Fibroblast of pulmonary artery (primary cell): ENCODE measurements at regions not wholly inside any gene's neighbourhood (a gene's known extent, or its start where the extent isn't known, plus 50 kb on each side); places are given as distances from the start of the nearest gene placed in this dataset.
A peak's percentile ranks its signal among the peaks of the same experiment; 100 is the strongest.

Experiments
- DNase-seq: peaks from one replicate; pipeline ENCODE4 v3.0.0-alpha.2; 2010; ENCODE audit warnings: low read depth
- H3K4me3 ChIP-seq: replicated peaks from 2 replicates; pipeline ENCODE4 v1.5.1; 2011; ENCODE audit warnings: low read depth, mild to moderate bottlenecking, control low read depth, low read length, moderate library complexity
- CTCF ChIP-seq: IDR thresholded peaks from 2 replicates; pipeline ENCODE4 v1.5.1; 2011; ENCODE audit warnings: mild to moderate bottlenecking, control low read depth, low read length, inconsistent platforms; ENCODE audit errors: missing control alignments

DNA sequence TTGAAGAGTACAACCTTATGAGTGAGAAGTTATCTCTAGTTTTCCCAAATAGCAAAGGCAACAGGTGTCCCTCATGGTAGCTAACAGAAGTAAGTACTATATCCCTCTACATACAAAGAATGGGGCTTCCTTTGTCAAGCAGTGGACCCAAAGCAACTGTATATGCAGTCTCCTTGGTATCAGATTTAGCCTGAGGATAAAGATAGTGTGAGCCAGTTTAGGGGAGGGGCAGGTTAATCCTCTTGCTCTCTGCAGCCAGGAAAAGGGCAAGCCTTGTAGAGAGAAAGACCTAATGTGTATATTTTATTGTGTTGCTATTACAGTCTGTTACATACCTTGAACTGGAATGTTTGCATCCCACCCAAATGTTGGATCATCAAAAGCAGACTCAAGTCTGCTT, 117.9 kb upstream of the COL8A1 start:
- no peak for DNase-seq
- H3K4me3 ChIP-seq = no peak overlapping the region
- TF ChIP-seq CTCF = no peak

DNA sequence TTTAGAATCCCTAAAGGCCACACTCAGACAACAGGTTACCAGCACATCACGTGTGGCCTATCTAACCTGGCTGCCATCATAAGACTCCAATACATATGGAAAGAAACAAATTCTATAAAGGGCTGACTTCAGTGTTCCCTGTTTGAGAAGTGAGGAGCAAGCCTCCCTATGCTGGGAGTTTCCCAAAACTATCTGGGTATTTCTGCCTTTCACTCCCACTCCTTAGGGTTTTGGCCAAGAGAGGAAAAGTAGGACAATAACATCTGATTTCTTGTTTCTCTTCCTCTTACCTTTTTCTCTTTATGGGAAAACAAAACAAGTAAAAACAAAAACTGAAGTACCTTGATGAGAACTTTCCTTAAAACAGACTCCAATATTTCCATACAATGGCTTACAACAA, 121.5 kb upstream of the COL8A1 start:
- DNase-seq = no peak
- TF ChIP-seq CTCF = no peak
- no peak overlapping the region for H3K4me3 ChIP-seq

DNA sequence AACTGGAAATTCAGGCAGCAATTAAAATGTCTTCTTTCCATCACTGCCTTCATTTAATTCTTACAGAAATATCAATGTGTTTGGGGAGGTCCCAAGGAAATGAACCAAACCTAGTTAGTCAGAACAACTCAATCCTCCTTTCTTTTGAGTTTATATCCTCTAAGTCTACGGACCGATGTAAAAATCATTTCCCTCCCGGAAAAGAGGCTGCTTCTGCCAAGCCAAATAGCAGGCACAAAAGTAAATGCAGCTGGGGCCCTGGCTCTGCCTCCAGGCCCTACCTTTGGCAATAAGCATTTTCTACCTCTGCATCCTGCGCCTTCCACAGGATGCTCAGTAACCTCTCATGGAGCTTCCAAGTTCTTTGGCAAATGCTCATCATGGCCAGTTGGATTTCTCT, 122.5 kb upstream of the COL8A1 start:
- no peak overlapping the region for H3K4me3 ChIP-seq
- no peak for TF ChIP-seq CTCF
- DNase-seq = no peak

GRCh38 chr3:99509224-99509623, 129.2 kb upstream of the COL8A1 start:
- no peak for TF ChIP-seq CTCF
- no peak overlapping the region for H3K4me3 ChIP-seq
- DNase-seq = peak; percentile 80

GRCh38 chr3:99508191-99508590, 130.2 kb upstream of the COL8A1 start:
- no peak overlapping the region for H3K4me3 ChIP-seq
- no peak for TF ChIP-seq CTCF
- no peak for DNase-seq

- H3K4me3 ChIP-seq = no peak overlapping the region
- no peak for TF ChIP-seq CTCF
- DNase-seq = peak; percentile 90
These were observed 132.6 kb upstream of the COL8A1 start for GRCh38 chr3:99505646-99506269.

DNA sequence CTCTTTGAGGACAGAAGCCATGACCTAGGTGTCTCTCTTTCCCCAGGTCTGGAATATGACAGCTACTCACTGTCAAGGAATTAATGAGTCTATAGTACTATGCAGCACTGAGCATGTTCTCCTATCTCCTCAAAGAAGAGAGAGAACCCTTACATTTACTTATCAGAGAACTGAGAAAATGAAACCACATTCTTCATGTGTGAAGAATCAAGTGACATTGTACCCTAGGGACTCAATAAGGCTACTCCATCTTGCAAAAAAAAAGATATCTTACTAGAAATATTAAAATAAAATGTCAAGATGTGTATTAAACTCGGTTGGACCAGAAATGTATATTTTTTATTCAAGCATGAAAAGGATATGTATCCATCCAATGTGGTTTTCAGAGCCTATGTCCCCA, 133.2 kb upstream of the COL8A1 start:
- DNase-seq = no peak
- H3K4me3 ChIP-seq = no peak overlapping the region
- TF ChIP-seq CTCF = no peak
